ENCODE measurements at regions not wholly inside any gene's neighbourhood (a gene's known extent, or its start where the extent isn't known, plus 50 kb on each side); places are given as distances from the start of the nearest gene placed in this dataset.

DNA sequence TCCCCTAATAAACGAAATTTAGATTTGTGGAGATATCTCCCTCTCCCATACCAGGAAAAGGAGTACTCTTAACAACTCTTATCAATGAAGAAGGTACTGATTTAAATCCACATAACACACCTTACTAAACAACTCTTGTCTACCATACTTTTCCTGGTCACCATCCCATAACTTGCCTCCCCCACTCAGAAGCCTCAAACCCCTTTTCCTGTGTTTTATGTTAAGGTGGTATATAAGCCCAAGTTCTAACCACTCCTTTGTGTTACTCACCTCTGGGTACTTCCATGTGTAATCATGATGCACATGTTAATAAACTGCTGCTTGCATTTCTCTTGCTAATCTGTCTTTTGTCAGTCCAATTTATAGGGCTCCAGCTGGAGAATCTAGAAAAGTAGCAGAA, 330.7 kb downstream of the CD83 start:
- Mint-ChIP-seq H3K27me3 (peaks cover 3% of the 10 kb centered on the region), H3K27ac (no peak overlapping the region), H3K36me3 (ENCODE audit: insufficient read depth) (peaks cover 5% of the 10 kb centered on the region), H3K9me3 (ENCODE audit: low read depth) (peaks cover 3% of the 10 kb centered on the region), H3K4me3 (ENCODE audit: low read depth) (no peak overlapping the region), H3K4me1 (ENCODE audit: low read depth) (peaks cover 31% of the 10 kb centered on the region)
- TF ChIP-seq, protein P1, sequence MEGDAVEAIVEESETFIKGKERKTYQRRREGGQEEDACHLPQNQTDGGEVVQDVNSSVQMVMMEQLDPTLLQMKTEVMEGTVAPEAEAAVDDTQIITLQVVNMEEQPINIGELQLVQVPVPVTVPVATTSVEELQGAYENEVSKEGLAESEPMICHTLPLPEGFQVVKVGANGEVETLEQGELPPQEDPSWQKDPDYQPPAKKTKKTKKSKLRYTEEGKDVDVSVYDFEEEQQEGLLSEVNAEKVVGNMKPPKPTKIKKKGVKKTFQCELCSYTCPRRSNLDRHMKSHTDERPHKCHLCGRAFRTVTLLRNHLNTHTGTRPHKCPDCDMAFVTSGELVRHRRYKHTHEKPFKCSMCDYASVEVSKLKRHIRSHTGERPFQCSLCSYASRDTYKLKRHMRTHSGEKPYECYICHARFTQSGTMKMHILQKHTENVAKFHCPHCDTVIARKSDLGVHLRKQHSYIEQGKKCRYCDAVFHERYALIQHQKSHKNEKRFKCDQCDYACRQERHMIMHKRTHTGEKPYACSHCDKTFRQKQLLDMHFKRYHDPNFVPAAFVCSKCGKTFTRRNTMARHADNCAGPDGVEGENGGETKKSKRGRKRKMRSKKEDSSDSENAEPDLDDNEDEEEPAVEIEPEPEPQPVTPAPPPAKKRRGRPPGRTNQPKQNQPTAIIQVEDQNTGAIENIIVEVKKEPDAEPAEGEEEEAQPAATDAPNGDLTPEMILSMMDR (IDR thresholded peaks at IDR 0.05; ENCODE audit: unreplicated experiment) = no peak
- no peak for DNase-seq (ENCODE audit: low spot score, unreplicated experiment)

DNA sequence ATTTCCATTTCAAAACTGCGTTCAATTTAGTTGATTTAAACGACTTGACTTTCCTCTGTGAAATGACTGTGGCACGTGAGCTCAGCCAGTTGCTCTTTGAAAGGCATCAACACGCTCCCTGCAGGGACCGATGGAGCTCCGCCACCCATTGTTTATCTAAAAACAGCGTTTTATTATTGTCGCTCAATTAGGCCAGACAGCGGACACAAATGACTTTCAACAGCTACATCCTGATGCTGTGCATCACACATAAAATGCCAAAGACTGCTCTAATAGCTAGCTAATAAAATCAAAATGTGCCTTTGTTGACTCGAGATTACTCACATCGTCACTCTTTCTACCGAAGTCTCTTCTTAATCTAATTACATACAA, 332.5 kb downstream of the CD83 start:
- H3K4me1 Mint-ChIP-seq (ENCODE audit: low read depth) = peaks cover 14% of the 10 kb centered on the region
- H3K27me3 Mint-ChIP-seq = peaks cover 3% of the 10 kb centered on the region
- H3K36me3 Mint-ChIP-seq (ENCODE audit: insufficient read depth) = peaks cover 5% of the 10 kb centered on the region
- H3K9me3 Mint-ChIP-seq (ENCODE audit: low read depth) = peaks cover 3% of the 10 kb centered on the region
- no peak for DNase-seq (ENCODE audit: low spot score, unreplicated experiment)
- TF ChIP-seq, protein P1 (IDR thresholded peaks at IDR 0.05; ENCODE audit: unreplicated experiment) = no peak
- H3K4me3 Mint-ChIP-seq (ENCODE audit: low read depth) = peak overlapping the region; percentile 3
- no peak overlapping the region for H3K27ac Mint-ChIP-seq

DNA sequence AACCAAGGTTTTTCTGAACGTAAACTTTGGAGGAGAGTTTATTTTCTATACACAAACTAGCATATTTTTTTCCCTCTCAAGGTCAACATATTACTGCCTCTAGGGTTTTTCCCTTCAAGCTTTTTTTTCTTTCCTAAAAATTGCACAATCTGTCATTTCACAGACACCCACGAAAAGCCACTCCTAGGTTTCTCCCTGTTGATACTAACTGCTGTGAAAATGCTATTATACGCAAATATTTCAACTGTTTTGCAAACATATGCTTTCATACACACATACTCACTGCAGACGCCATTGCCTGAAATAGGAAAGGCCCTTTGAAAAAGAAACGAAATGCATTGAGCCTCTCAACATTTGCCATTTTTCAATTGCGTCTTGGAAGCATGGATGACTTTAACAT, 333.0 kb downstream of the CD83 start:
- H3K4me3 Mint-ChIP-seq (ENCODE audit: low read depth) = no peak overlapping the region
- DNase-seq (ENCODE audit: low spot score, unreplicated experiment) = no peak
- H3K9me3 Mint-ChIP-seq (ENCODE audit: low read depth) = peaks cover 3% of the 10 kb centered on the region
- H3K4me1 Mint-ChIP-seq (ENCODE audit: low read depth) = peaks cover 16% of the 10 kb centered on the region
- H3K36me3 Mint-ChIP-seq (ENCODE audit: insufficient read depth) = peaks cover 3% of the 10 kb centered on the region
- no peak overlapping the region for H3K27ac Mint-ChIP-seq
- TF ChIP-seq, protein P1 (IDR thresholded peaks at IDR 0.05; ENCODE audit: unreplicated experiment) = no peak
- H3K27me3 Mint-ChIP-seq = peaks cover 3% of the 10 kb centered on the region

DNA sequence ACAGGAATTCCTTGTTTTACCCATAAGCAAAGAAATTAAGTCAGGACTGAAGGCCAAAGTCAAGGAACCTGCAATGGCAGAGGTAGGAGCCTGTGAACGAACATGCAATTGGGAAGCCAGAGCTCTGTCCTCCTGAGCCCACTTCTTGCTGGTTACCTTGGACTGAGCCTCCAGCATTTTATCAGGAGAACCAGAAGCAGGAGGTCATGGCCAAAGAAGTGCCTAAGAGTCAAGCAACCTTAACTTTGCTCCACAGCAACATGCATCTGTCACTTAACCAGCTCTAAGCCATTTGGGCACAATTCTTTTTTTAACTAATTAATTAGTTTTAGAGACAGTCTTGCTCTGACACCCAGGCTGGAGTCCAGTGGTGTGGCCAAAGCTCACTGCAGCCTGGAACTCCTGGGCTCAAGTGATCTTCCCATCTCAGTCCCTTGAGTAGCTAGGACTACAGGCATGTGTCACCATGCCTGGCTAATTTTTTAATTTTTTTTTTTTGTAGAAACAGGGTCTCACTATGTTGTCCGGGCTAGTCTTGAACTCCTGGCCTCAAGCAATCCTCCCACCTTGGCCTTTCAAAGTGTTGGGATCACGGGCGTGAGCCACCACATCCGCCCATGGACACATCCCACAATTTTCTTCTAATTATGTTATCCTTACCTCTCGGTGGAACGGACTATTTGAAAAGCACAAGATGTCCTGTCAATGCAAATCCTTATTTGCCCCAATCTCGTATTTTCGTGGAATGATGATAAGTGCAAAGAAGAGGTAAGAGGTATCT, 334.2 kb downstream of the CD83 start:
- H3K27ac Mint-ChIP-seq = no peak overlapping the region
- H3K9me3 Mint-ChIP-seq (ENCODE audit: low read depth) = peaks cover 3% of the 10 kb centered on the region
- TF ChIP-seq, protein P1 (IDR thresholded peaks at IDR 0.05; ENCODE audit: unreplicated experiment) = no peak
- peaks cover 3% of the 10 kb centered on the region for H3K36me3 Mint-ChIP-seq (ENCODE audit: insufficient read depth)
- DNase-seq (ENCODE audit: low spot score, unreplicated experiment) = no peak
- peaks cover 24% of the 10 kb centered on the region for H3K4me1 Mint-ChIP-seq (ENCODE audit: low read depth)
- no peak overlapping the region for H3K4me3 Mint-ChIP-seq (ENCODE audit: low read depth)
- H3K27me3 Mint-ChIP-seq = peaks cover 3% of the 10 kb centered on the region

DNA sequence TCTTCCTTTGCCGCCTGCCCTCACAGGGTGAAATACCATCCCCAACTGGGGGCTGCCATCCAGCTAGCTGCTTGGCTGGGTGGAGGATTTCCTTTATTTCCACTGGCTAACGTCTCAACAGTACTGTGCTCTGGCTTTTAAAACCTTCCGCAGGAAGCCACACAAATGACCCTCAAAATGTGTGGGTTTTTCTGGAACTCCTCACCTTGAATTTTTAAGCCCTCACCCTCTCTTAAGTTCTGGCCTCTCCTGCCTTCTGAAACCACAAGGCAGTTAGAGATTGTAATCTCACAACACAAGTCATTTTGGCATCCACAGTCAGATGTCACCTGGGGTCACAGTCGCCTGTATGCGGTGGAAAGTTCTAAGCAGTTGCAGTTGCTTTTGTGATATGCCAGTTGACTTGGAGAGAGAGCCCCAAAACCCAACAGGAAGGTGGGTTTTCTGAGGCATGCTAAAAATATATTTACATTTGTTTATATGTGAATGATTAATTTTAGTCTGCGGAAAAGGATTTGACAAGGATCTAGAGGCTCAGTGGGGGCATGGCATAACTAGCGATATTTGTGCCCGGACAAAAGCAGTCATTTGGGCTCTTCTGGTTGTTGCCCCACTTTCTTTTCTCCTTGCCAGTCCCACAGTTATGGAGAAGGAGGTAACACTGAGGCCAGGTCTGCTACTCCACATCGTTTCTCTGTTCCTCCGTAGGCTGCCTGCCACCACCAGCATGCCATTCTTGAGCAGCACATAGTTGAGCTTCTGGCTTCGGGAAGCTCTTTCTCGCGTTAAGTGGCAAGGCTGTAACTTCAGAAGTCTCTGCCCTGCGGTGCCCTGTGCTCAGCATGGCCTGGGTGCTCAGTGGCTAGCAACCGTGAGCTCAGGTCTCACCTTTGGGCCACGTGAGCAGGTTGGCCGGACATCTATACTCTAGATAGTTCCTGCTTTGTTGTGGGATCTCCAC, 335.3 kb downstream of the CD83 start:
- no peak for DNase-seq (ENCODE audit: low spot score, unreplicated experiment)
- Mint-ChIP-seq H3K36me3 (ENCODE audit: insufficient read depth) (peaks cover 3% of the 10 kb centered on the region), H3K27me3 (peaks cover 3% of the 10 kb centered on the region), H3K4me3 (ENCODE audit: low read depth) (no peak overlapping the region), H3K9me3 (ENCODE audit: low read depth) (peaks cover 3% of the 10 kb centered on the region), H3K4me1 (ENCODE audit: low read depth) (peaks cover 26% of the 10 kb centered on the region), H3K27ac (no peak overlapping the region)
- TF ChIP-seq, protein P1 (IDR thresholded peaks at IDR 0.05; ENCODE audit: unreplicated experiment) = no peak

All from progenitor cell of endocrine pancreas (in vitro differentiated cells).